ELR (cell line): ENCODE measurements at regions not wholly inside any gene's neighbourhood (a gene's known extent, or its start where the extent isn't known, plus 50 kb on each side); places are given as distances from the start of the nearest gene placed in this dataset.

Source experiments
- DNase-seq: peaks from one replicate; pipeline ENCODE4 v3.0.0-alpha.2; 2015; ENCODE audit warnings: low read depth

- peak; percentile 26 for DNase-seq
Observed at GRCh38 chr7:4613846-4614548, 68.1 kb upstream of the FOXK1 start.

- DNase-seq: no peak
Observed at GRCh38 chr7:4616116-4616515, 66.0 kb upstream of the FOXK1 start.

GRCh38 chr7:4621396-4621795, 60.7 kb upstream of the FOXK1 start:
- no peak for DNase-seq

GRCh38 chr7:4626318-4626845, 55.7 kb upstream of the FOXK1 start:
- DNase-seq: no peak

GRCh38 chr7:4629287-4629895, 52.7 kb upstream of the FOXK1 start:
- DNase-seq: no peak

GRCh38 chr7:4631380-4632179, 50.5 kb upstream of the FOXK1 start:
- DNase-seq: peak; percentile 87
